ENCODE measurements at regions not wholly inside any gene's neighbourhood (a gene's known extent, or its start where the extent isn't known, plus 50 kb on each side); places are given as distances from the start of the nearest gene placed in this dataset.
"Not testable (repeated sequence)": the region's sequence is repeated elsewhere in the genome, so short reads cannot be mapped to it uniquely, and the experiment has no call there.

GRCh38 chr3:16711691-16712090, 106.5 kb upstream of the DAZL start:
- not testable (repeated sequence) for DNase-seq

GRCh38 chr3:16715281-16715680, 110.1 kb upstream of the DAZL start:
- no peak for DNase-seq

- DNase-seq: no peak
Measured at GRCh38 chr3:16719426-16719825, 114.2 kb upstream of the DAZL start.

- DNase-seq: no peak
Measured at GRCh38 chr3:16720367-16720940, 115.2 kb upstream of the DAZL start.

GRCh38 chr3:16721494-16721893, 116.3 kb upstream of the DAZL start:
- no peak for DNase-seq

- DNase-seq: no peak
Measured at GRCh38 chr3:16723978-16724377, 118.8 kb upstream of the DAZL start.

GRCh38 chr3:16724487-16724886, 119.3 kb upstream of the DAZL start:
- DNase-seq: no peak

- DNase-seq: no peak
Measured at GRCh38 chr3:16725972-16726371, 120.7 kb upstream of the DAZL start.

- peak in 1 of 2 experiments; percentile 22 for DNase-seq
Measured at GRCh38 chr3:16728770-16729745, 123.8 kb upstream of the DAZL start.

- no peak for DNase-seq
Measured at GRCh38 chr3:16738451-16738850, 133.2 kb upstream of the DAZL start.

GRCh38 chr3:16739541-16740105, 134.4 kb upstream of the DAZL start:
- DNase-seq: no peak

GRCh38 chr3:16740515-16740914, 135.3 kb upstream of the DAZL start:
- no peak for DNase-seq

- no peak for DNase-seq
Measured at GRCh38 chr3:16741103-16741758, 136.0 kb upstream of the DAZL start.

GRCh38 chr3:16741890-16742289, 136.7 kb upstream of the DAZL start:
- DNase-seq: no peak

GRCh38 chr3:16743276-16743675, 138.1 kb upstream of the DAZL start:
- DNase-seq: no peak

- DNase-seq: no peak
Measured at GRCh38 chr3:16759227-16759903, 125.4 kb upstream of the PLCL2 start.

- DNase-seq: no peak
Measured at GRCh38 chr3:16761571-16761970, 123.2 kb upstream of the PLCL2 start.

- no peak for DNase-seq
Measured at GRCh38 chr3:16765661-16766060, 119.1 kb upstream of the PLCL2 start.

GRCh38 chr3:16767006-16767405, 117.7 kb upstream of the PLCL2 start:
- peak in 1 of 2 experiments; percentile 0 for DNase-seq

GRCh38 chr3:16768014-16768413, 116.7 kb upstream of the PLCL2 start:
- no peak for DNase-seq

- DNase-seq: no peak
Measured at GRCh38 chr3:16768956-16769355, 115.8 kb upstream of the PLCL2 start.

GRCh38 chr3:16769525-16769924, 115.2 kb upstream of the PLCL2 start:
- DNase-seq: no peak

GRCh38 chr3:16770021-16770420, 114.7 kb upstream of the PLCL2 start:
- DNase-seq: no peak

Measured in NCI-H446 (cell line).